Lower lobe of right lung (tissue), 2 donors: ENCODE measurements at regions not wholly inside any gene's neighbourhood (a gene's known extent, or its start where the extent isn't known, plus 50 kb on each side); places are given as distances from the start of the nearest gene placed in this dataset.

Experiments used
- ATAC-seq, 2 donors: fragments of 200-7000 bp; cut with Tn5 transposase; one replicate each; pipeline ENCODE4 v1.9.1; 2020 to 2022; ENCODE audit warnings: mild to moderate bottlenecking in 2 of 2, moderate library complexity in 2 of 2
- DNase-seq: peaks from one replicate; pipeline ENCODE4 v3.0.0-alpha.2; 2020
- H3K27ac ChIP-seq: fragments of 200-600 bp; one replicate; pipeline ENCODE4 v1.8.0; 2022
- H3K27me3 ChIP-seq: fragments of 200-600 bp; one replicate; pipeline ENCODE4 v1.8.0; 2022; ENCODE audit warnings: low read depth
- H3K36me3 ChIP-seq: fragments of 200-600 bp; one replicate; pipeline ENCODE4 v1.8.0; 2022; ENCODE audit warnings: mild to moderate bottlenecking
- H3K4me1 ChIP-seq: fragments of 200-600 bp; one replicate; pipeline ENCODE4 v1.8.0; 2022
- H3K4me3 ChIP-seq: fragments of 200-600 bp; one replicate; pipeline ENCODE4 v1.8.0; 2022; ENCODE audit warnings: mild to moderate bottlenecking
- H3K9me3 ChIP-seq: fragments of 200-600 bp; one replicate; pipeline ENCODE4 v1.8.0; 2022
- CTCF ChIP-seq: fragments of 200-600 bp; IDR thresholded peaks from one replicate; pipeline ENCODE4 v1.8.0; 2022; ENCODE audit warnings: antibody characterized with exemption, mild to moderate bottlenecking
- intact Hi-C: fragments of 100-400 bp; cut with DNase I; formaldehyde crosslinking; loops from one replicate; pipeline ENCODE4 v1.11.0; 2022
- donor health status: DM: no; HTN: yes; CAD: no; lungs with severe emphysema.

- Histone ChIP-seq H3K27me3 (no peaks in the 10 kb centered on the region), H3K36me3 (no peaks in the 10 kb centered on the region), H3K4me1 (no peaks in the 10 kb centered on the region), H3K4me3 (no peak overlapping the region), H3K27ac (no peak overlapping the region), H3K9me3 (no peaks in the 10 kb centered on the region)
- intact Hi-C loops = no loop called here
- ATAC-seq = no peak
- TF ChIP-seq CTCF = no peak
- DNase-seq = no peak
Measured at GRCh38 chr1:192011525-192011924, 146.7 kb upstream of the RGS18 start.

GRCh38 chr1:192022827-192023226 is 135.4 kb upstream of the RGS18 start:
- H3K9me3 ChIP-seq = peaks cover 5% of the 10 kb centered on the region
- no peaks in the 10 kb centered on the region for H3K4me1 ChIP-seq
- no peaks in the 10 kb centered on the region for H3K27me3 ChIP-seq
- H3K36me3 ChIP-seq = no peaks in the 10 kb centered on the region
- ATAC-seq (no peak), DNase-seq (no peak)
- no peak overlapping the region for H3K4me3 ChIP-seq
- intact Hi-C loops = no loop called here
- TF ChIP-seq CTCF = no peak
- H3K27ac ChIP-seq = no peak overlapping the region

GRCh38 chr1:192024881-192025280 is 133.4 kb upstream of the RGS18 start:
- intact Hi-C loops = no loop called here
- Histone ChIP-seq H3K9me3 (peaks cover 5% of the 10 kb centered on the region), H3K27ac (no peak overlapping the region), H3K4me1 (no peaks in the 10 kb centered on the region), H3K36me3 (no peaks in the 10 kb centered on the region), H3K4me3 (no peak overlapping the region), H3K27me3 (no peaks in the 10 kb centered on the region)
- ATAC-seq (no peak), DNase-seq (no peak)
- TF ChIP-seq CTCF = no peak

GRCh38 chr1:192038567-192038966 is 119.7 kb upstream of the RGS18 start:
- no peaks in the 10 kb centered on the region for H3K36me3 ChIP-seq

GRCh38 chr1:192045131-192045530 is 113.1 kb upstream of the RGS18 start:
- no peaks in the 10 kb centered on the region for H3K36me3 ChIP-seq
- no peak overlapping the region for H3K4me3 ChIP-seq
- no peaks in the 10 kb centered on the region for H3K4me1 ChIP-seq
- no peak for TF ChIP-seq CTCF
- ATAC-seq = no peak
- intact Hi-C loops = no loop called here
- no peak for DNase-seq
- H3K27ac ChIP-seq = no peak overlapping the region
- no peaks in the 10 kb centered on the region for H3K27me3 ChIP-seq
- no peaks in the 10 kb centered on the region for H3K9me3 ChIP-seq

More at GRCh38 chr1:192038567-192038966, 119.7 kb upstream of the RGS18 start:
- Histone ChIP-seq H3K27me3 (no peaks in the 10 kb centered on the region), H3K27ac (no peak overlapping the region), H3K4me1 (no peaks in the 10 kb centered on the region), H3K4me3 (no peak overlapping the region), H3K9me3 (no peaks in the 10 kb centered on the region)
- ATAC-seq = peak; percentile 40 to 51
- TF ChIP-seq CTCF = no peak
- no peak for DNase-seq
- intact Hi-C loops = no loop called here

GRCh38 chr1:192053531-192053971 is 104.7 kb upstream of the RGS18 start:
- intact Hi-C loops = no loop called here
- Histone ChIP-seq H3K27ac (no peak overlapping the region), H3K4me1 (no peaks in the 10 kb centered on the region), H3K9me3 (no peaks in the 10 kb centered on the region), H3K4me3 (no peak overlapping the region), H3K36me3 (no peaks in the 10 kb centered on the region), H3K27me3 (no peaks in the 10 kb centered on the region)
- DNase-seq = no peak
- TF ChIP-seq CTCF = no peak
- no peak for ATAC-seq
